ENCODE measurements at regions not wholly inside any gene's neighbourhood (a gene's known extent, or its start where the extent isn't known, plus 50 kb on each side); places are given as distances from the start of the nearest gene placed in this dataset.

DNA sequence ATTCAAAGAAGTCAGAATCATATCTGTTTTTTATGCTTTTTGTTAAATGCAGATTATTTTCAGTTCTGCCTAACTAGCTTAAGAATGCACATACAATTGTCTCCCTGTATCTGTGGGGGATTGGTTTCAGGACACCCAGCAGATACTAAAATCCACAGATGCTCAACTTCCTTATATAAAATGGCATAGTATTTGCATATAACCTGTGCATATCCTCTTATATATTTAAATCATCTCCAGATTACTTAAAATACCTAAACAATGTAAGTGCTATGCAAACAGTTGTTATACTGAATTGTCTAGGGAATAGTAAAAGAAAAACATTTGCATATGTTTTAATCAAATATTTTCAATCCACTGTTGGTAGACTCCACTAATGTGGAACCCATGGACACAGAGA is 279.4 kb downstream of the TMA16 start:
- no peak for DNase-seq

DNA sequence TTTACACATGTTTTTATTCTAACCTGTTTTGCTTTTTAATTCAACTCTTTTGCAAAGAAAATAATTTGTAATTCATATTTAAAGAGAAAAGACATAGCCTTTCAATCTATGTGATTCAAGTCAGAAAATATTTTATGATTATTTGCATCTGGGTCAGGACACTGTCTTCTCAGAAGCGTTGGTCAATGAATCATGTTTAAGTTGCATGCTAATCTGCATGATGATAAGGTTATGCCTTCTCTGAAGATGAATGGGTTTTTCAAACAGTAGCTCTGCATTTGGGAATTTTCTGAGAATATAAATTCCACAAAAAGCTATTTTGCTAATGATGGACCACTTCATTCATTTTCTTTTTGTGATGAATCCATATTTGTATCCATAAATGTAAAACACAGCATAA is 282.5 kb downstream of the TMA16 start:
- no peak for DNase-seq

DNA sequence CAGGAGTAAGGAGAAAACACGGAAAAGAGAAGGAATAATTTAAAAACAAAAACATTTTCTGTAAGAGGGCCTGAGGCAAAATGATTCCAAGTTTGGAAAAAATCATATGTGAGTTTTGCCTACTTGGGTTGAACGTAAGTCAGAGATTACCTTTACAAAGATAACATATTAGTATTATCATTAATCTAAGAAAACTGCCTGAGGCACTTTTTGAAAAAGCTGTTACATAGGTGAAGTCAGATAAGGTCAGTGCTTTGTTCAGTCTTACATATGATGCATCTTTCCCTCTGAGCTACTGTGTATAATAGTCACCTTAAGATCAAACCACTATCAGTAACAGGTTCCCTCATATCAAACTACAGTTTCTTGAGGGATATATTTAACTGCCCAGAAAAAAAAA is 287.2 kb downstream of the TMA16 start:
- no peak for DNase-seq

DNA sequence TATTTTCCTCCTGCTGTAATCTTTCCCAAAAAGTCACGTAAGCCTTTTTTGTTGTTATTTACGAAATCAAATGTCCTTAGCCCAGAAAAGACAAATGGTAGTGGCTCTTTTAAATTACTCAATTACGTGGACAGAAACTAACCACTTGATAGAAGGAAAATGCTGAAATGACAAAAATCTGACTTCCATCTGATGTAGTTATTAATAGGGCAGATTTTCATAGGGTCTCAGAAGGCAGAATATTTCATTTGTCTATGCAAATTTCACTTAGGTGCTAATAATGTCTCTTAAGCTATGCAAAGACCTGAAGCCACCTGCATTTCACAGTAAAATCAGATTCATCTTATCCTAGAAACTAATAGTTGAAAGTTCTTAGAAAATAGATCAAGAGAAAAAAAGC is 295.7 kb downstream of the TMA16 start:
- no peak for DNase-seq

DNA sequence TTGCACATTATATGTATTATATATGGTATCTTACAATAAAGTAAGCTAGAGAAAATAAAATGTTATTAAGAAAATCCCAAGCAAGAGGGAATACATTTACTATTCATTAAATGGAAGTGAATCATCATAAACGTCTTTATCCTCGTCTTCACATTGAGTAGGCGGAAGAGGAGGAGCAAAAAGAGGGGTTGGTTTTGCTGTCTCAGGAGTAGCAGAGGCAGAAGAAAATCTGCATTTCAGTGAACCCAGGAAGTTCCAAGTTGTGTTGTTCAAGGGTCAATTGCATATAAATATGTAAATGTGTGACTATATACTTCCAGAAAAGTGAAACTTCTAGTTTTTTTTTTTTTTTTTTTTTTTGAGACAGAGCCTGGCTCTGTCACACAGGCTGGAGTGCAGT is 301.4 kb downstream of the TMA16 start:
- DNase-seq: no peak

DNA sequence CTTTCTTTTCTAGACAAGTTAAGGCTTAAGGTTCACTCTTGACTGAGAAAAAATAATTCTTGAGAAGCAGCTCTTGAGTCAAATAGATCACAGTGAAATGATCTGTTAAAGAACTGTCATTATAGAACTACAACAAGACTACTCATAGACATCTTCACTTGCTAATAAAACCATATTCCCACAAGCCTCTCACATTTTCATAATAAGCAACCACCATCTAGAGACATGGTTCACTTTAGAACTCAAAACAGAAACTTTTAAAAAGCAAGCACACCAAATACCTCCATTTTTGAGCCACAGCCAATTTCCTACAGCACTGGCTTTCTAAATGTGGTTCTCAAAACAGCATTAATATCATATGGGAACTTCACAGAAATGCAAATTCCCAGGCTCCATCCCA is 309.5 kb downstream of the TMA16 start:
- DNase-seq: no peak

DNA sequence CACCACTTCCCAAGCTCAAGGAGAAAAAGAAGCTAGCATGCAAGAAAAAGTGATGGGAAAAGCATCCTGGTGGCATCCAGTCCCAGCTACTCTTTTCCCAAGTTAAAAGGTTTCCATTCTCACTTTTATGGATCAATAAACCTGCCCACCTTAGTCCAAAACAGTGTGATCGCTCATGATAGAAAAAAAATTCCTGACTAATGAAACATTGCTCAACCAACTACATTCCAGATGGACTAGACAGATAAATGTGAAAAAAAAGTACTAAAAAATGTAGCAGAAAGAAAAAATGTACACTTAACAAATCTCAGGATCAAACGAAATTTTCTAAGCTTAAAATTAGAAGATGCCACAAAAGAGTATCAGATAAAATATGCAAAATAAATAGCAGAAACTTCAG is 312.2 kb downstream of the TMA16 start:
- no peak for DNase-seq

DNA sequence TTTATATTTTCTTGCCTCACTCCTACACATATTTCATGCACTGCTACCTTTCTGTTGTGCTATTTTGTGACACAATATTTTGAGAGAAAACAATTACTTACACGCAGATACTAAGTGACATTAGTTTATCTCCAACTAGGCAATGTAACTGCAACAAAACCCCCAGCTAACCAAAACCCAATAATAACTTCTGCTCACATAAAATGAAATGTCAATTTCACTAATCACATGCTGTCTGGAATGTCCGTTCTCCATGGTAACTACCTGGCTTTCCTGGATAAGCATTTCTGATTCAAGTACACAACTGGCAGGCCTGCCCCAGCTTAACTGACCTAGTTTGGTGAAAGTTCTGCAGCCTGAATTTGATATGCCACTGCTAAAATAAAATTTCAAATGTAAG is 313.5 kb downstream of the TMA16 start:
- DNase-seq: no peak

DNA sequence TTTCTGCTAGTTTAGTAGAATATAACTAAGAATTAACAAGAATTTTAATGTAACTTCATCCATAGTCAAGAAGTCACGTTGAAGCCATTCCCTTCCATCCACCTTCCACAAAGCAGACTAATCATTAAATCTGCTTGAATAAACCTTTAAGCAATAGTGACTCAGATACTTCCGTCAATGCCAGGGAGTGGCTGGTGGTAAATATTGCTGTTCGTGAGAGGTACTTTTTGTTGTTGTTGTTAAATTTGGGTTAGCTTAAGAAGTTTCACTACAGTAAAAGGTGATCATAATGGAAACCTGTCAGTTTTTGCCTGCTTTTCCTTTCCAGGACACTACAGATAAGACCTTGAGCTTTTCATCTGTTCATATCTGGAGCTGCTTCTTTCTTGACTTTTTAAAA is 316.3 kb downstream of the TMA16 start:
- DNase-seq: no peak

DNA sequence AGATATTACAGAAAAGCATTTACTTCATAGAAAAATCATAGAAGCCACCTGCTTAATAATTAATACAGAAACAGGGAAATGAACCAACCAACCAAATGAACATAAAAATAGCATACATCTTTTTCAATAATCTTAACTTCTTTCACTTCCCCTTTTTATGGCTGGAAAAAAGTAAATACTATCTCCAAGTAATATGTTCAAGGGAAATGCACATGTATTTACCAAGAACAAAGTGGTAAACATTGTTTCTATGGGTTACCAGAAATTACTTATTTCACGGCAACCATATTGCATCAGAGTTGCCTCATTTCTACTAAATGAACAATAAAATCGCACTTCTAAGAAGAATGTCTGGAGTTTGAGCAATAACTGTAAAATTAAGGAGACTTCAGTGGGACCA is 321.3 kb downstream of the TMA16 start:
- no peak for DNase-seq

DNA sequence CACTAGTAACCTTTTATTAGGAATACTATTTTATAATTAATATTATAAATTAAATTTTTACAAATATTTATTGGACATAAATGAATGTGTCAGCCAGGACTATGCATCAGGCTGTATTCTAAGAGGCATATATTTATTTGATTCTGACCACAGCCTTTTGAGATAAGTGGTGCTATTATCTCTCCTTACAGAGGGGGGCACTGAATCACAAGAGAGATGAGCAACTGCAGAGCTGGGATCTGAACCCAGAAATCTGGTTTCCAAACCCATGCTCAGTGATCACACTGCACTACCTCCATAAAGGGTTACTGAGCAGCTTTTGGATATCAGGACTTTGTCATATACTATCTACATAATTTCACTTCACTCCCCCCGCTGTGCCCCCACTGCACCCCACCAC is 322.0 kb downstream of the TMA16 start:
- DNase-seq: no peak

DNA sequence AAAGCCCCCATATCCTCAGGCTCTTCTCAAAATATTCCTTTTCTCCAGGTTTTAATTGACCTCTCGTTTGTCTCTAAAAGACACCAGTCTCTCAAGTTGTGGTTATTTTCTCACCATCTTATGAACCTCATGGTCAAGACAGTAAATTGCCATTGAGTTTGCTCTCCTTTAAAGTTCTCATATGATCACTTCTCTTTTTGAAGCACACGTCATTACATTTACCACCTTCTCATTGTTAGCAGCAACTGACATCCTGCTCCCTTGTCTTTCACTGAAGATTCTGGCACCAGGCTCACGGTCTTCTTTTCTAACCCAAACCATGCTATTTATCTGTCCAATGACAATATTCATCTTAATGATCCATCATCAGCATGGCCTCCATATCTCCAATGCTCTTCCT is 324.2 kb downstream of the TMA16 start:
- DNase-seq: no peak

DNA sequence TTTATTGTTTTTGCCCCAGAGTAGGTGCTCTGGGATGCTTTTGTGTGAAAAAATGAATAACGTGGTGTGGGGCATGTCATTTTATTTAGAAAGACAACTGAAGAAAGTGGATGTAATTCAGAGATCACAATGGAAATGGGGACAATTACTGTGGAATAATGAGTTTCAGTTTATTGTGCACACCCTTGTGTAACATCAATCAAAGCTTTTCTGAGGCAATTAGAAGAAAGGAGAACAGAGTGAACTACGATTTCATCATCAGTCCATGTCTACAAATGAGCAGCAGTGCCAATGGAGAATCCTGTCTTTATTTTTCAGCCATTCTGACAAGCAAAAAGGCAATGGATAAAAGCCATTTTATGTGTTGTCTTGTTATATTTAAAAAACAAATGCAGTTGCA is 339.2 kb downstream of the TMA16 start:
- DNase-seq: no peak

DNA sequence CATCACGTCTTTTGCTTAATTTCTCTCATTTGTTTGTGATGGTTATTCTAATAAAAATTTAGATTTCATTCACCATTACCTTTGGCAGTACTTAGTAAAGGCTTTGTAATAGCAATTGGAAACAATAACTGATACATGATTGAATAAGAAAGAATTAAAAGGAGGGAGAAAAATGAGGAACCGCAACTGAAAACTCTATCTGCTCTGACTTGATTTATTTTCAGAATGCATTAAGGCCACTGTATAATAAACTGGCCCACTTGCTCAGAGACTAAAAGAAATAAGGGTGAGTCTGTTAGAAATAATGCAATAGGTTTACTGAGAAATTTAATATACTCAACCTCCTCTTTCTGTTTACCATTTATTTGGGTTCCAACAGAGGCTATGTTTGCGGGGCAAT is 351.5 kb downstream of the TMA16 start:
- no peak for DNase-seq

DNA sequence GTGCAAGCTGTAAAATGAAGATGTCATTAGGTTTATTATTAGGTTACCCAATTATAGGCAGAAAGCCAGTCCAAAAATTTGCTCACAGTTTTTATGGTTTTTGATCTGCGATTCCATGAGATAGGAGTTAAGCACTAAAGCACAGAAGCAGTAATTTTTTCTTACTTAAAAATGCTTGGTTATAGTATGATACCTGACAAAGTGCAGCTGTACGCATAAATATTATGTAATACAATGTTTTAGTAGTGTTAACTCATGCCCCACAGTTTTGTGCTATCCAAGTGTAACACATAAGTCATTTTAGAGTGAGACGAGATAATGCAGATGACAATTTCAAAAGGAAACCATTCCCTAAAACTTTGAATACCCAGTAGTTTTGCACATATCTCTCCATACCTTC is 357.8 kb downstream of the TMA16 start:
- no peak for DNase-seq

DNA sequence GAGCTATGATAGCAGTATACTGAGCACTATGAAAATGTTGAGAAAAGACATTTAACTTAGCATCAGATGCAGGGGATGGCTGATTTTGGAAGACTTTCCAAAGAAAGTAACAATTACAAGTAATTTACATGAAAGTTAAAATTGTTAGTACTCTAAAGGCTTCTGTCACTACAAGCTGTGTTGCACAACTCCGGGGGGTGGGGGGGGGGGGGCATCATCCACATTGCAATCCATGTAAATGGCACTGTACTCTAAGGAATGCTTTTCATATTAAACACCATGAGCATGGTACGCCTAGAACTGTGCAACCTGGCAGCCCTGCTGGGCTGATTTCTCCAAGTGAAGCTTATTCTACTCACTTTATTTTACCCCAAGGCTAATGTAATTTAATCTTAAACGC is 363.4 kb downstream of the TMA16 start:
- no peak for DNase-seq

DNA sequence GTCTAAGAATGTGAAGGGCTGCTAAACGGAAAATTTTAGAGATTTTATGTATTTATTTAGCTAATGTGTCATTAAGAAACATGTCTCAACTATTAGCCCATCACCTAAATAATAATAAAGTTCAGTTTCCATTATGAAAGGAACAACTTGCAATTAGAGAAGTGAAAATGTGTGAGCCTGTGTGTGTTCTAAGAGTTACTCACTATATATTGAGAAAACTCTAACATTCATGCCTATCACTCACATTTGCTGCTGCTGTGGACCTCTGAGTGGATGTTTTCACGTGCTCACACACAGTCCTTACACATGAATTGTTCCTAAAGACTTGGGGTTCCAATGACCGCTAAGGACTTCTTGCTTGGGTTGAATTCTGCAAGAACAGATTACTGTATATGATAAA is 364.0 kb downstream of the TMA16 start:
- no peak for DNase-seq

DNA sequence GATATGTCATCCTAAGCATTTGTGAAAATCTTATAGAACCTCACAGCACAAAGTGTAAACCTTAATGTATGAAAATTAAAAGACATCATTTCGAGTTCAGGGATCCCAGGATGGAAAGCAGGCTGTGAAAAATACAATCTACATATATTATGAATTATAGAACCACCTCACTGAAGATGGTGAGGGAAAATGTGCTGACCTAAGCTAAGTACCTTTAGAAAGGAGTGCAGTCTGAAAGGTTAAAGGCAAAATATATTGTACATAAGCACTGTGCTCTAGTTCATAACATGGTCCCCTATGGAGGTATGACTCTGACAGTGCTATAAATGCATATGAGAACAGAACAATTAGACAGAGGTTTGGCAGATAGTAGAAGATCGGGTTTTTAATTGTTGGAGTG is 368.6 kb downstream of the TMA16 start:
- DNase-seq: no peak

DNA sequence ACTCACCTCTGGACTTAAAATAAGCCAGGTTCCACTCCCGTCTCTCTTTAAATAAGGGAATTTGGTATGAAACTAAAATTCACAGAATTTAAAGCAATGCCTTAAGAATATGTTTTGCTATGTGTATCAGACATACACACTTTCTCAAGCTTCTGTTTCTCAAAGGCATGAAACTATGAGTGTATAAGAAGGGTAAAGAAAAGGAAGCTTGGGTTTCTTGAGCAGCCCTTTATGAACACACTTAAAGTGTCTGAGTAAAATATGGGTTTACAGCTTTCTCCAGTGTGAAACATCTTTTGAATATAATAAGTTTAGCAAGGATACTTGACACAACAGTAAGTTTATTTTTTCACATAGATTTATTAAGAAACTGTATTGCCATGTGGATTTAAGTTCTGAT is 370.5 kb downstream of the TMA16 start:
- no peak for DNase-seq

DNA sequence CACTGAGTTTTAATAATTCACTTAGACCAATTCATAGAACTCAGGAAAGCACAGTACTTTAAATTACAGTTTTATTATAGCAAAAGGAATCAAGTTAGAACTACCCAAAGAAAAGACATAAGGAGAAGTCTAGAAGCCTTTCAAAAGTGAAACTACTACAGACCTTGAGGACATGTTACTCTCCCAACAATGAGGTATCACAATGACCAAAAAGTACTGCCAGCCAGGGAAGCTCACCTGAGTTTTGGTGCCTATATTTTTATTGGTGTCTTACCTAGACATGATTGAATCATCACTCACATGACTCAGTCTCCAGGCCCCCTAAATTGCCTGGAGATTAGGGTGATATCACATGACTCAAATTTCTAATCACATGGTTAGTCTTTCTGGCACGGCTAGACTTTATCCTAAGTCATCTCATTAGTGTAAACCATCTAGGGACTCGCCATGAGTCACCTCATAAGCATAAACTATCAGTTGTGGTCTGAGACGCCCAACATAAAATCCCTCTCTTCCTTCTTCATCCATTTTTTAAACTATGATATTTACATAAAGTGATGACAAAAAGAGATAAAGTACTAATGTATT is 372.3 kb downstream of the TMA16 start:
- DNase-seq: no peak

DNA sequence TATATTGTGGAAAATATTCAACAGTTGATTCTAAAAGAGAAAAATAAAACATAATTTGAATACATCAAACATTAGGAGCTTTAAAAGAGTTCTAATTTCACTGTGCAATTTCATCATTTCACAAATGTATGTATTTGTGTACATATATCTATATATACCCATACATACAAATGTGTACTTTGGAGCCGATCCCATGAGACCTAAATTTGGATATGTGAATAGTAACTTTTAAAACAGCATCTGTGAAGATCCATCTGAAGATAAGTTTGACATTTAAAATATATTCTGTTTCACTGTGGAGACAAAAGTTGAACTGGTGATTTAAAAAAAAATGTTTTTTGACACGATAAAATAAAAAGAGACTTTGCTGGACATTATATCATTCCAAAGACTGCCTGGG is 374.0 kb downstream of the TMA16 start:
- DNase-seq: no peak

DNA sequence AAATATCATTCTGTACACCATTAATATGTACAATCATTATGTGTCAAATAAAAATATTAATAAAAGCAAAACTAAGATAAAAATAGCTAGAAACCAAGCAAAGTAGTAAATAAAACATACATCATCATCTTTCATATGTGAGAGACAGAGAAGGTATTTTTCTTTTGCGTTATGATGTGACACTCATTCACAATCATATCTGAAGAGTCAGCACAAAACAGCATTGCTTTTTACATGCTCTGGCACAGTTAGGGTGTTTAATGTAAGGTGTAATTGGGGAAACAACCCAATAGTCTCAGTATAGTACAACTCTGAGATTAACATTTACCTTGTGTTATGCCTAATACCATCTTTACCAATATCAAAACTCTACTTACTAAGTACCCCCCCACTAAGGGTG is 376.6 kb downstream of the TMA16 start:
- no peak for DNase-seq

DNA sequence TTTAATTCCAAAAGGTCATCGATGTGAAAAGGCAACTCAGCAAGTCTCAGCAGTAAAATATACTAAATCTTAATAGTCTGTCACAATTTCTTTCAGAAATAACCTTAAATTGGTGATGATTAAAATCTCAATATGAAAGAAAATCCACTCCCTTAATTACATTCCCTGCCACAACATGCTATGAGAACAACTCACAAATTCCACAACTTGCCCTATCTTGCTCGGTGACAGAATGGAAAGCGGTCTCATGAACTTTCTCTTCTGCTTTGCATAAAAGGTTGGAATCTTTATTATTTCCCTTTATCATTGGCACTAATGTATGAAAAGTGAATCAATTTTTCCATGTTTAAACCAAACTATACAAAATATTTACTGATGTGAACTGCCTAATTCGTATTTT is 380.8 kb downstream of the TMA16 start:
- DNase-seq: no peak

DNA sequence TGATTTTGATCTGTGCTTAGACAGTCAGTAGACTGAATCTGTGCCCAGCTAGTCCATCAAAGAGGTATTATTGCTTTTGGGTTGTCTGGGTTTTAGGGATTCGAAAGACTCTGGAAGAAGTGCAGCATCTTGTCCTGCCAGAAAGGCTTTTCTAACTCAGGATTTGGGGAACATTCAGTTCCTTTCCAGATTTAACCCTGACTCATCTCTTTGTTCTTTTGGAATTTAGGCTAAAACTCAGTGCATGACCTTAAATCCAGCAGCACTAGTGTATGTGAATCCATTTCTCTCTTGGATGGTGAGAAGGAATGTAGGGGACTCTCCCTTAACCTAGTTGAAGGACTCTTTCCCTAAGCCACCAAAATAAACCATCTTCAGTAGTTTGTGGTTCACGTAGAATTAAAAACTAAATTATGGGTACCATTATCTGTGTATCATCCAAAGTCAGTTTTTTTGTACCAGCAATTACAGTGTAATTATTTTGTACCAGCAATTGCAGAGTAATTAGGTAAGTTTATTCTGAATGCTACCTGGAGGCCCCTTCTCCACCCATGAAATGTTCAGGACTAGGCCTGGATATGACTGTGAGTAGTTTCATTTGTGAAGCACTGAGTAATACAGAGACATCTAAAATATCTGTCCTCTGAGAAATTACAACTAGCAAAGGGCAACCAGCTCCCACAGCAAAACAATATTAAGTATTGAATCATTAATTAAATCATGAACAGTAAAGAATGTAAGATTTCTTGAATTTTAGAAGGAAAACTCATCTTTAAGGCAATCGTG is 384.0 kb downstream of the TMA16 start:
- DNase-seq: no peak

DNA sequence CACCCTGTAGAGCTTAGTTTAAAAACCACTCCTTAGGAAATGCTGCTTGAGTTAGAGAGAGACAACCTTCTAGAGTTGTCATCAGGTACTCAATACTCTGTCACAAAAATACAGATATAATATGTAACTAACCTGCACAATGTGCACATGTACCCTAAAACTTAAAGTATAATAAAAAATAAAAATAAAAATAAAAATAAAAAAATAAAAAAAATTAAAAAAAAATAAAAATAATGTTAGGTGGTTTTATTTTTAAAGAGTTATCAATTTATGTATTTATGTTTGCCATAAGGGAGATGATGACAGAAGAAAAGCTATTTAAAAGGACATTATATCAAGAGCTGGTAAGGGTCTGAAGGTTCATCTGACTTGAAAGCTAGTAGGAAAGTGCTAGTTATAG is 397.9 kb downstream of the TMA16 start:
- no peak for DNase-seq

All from NCI-H446 (cell line).